ENCODE measurements at regions not wholly inside any gene's neighbourhood (a gene's known extent, or its start where the extent isn't known, plus 50 kb on each side); places are given as distances from the start of the nearest gene placed in this dataset.
"Not testable (repeated sequence)": the region's sequence is repeated elsewhere in the genome, so short reads cannot be mapped to it uniquely, and the experiment has no call there.

- Histone ChIP-seq H3K4me1 (ENCODE audit: control insufficient read depth, insufficient read depth, low read length, unreplicated experiment) (no peaks in the 10 kb centered on the region), H3K4me3 (ENCODE audit: low read depth, low read length) (no peak overlapping the region), H3K27ac (ENCODE audit: low read depth, low read length) (no peak overlapping the region), H2AFZ (ENCODE audit: low read length, unreplicated experiment) (no peak overlapping the region), H3K27me3 (ENCODE audit: insufficient read depth, low read length) (no peaks in the 10 kb centered on the region), H3K79me2 (ENCODE audit: control insufficient read depth, insufficient read depth, low read length, unreplicated experiment) (no peaks in the 10 kb centered on the region), H3K36me3 (ENCODE audit: insufficient read depth, low read length) (no peaks in the 10 kb centered on the region)
Measured at GRCh38 chr2:145541028-145541427, 1021.1 kb upstream of the ZEB2 start.

GRCh38 chr2:145538661-145539350 is 1018.9 kb upstream of the ZEB2 start:
- Histone ChIP-seq H3K27ac (ENCODE audit: low read depth, low read length) (no peak overlapping the region), H3K4me3 (ENCODE audit: low read depth, low read length) (no peak overlapping the region), H3K79me2 (ENCODE audit: control insufficient read depth, insufficient read depth, low read length, unreplicated experiment) (no peaks in the 10 kb centered on the region), H3K27me3 (ENCODE audit: insufficient read depth, low read length) (no peaks in the 10 kb centered on the region), H3K36me3 (ENCODE audit: insufficient read depth, low read length) (no peaks in the 10 kb centered on the region), H3K4me1 (ENCODE audit: control insufficient read depth, insufficient read depth, low read length, unreplicated experiment) (no peaks in the 10 kb centered on the region), H2AFZ (ENCODE audit: low read length, unreplicated experiment) (no peak overlapping the region)

- Histone ChIP-seq H3K4me3 (ENCODE audit: low read depth, low read length) (no peak overlapping the region), H3K27ac (ENCODE audit: low read depth, low read length) (no peak overlapping the region), H3K79me2 (ENCODE audit: control insufficient read depth, insufficient read depth, low read length, unreplicated experiment) (no peaks in the 10 kb centered on the region), H2AFZ (ENCODE audit: low read length, unreplicated experiment) (no peak overlapping the region), H3K36me3 (ENCODE audit: insufficient read depth, low read length) (no peaks in the 10 kb centered on the region), H3K4me1 (ENCODE audit: control insufficient read depth, insufficient read depth, low read length, unreplicated experiment) (no peaks in the 10 kb centered on the region), H3K27me3 (ENCODE audit: insufficient read depth, low read length) (no peaks in the 10 kb centered on the region)
Measured at GRCh38 chr2:145530653-145531052, 1010.7 kb upstream of the ZEB2 start.

- Histone ChIP-seq H3K36me3 (ENCODE audit: insufficient read depth, low read length) (no peaks in the 10 kb centered on the region), H3K27me3 (ENCODE audit: insufficient read depth, low read length) (no peaks in the 10 kb centered on the region), H3K79me2 (ENCODE audit: control insufficient read depth, insufficient read depth, low read length, unreplicated experiment) (no peaks in the 10 kb centered on the region), H3K4me1 (ENCODE audit: control insufficient read depth, insufficient read depth, low read length, unreplicated experiment) (no peaks in the 10 kb centered on the region), H2AFZ (ENCODE audit: low read length, unreplicated experiment) (no peak overlapping the region), H3K27ac (ENCODE audit: low read depth, low read length) (no peak overlapping the region), H3K4me3 (ENCODE audit: low read depth, low read length) (no peak overlapping the region)
Measured at GRCh38 chr2:145524836-145525235, 1004.9 kb upstream of the ZEB2 start.

GRCh38 chr2:145524303-145524702 is 1004.4 kb upstream of the ZEB2 start:
- no peaks in the 10 kb centered on the region for H3K4me1 ChIP-seq (ENCODE audit: control insufficient read depth, insufficient read depth, low read length, unreplicated experiment)
- H3K27me3 ChIP-seq (ENCODE audit: insufficient read depth, low read length) = no peaks in the 10 kb centered on the region
- no peaks in the 10 kb centered on the region for H3K79me2 ChIP-seq (ENCODE audit: control insufficient read depth, insufficient read depth, low read length, unreplicated experiment)
- H3K27ac ChIP-seq (ENCODE audit: low read depth, low read length) = no peak overlapping the region
- H3K4me3 ChIP-seq (ENCODE audit: low read depth, low read length) = no peak overlapping the region
- no peaks in the 10 kb centered on the region for H3K36me3 ChIP-seq (ENCODE audit: insufficient read depth, low read length)
- no peak overlapping the region for H2AFZ ChIP-seq (ENCODE audit: low read length, unreplicated experiment)

GRCh38 chr2:145519254-145519653 is 999.3 kb upstream of the ZEB2 start:
- not testable (repeated sequence) for H3K4me3 ChIP-seq (ENCODE audit: low read depth, low read length); H3K27ac ChIP-seq (ENCODE audit: low read depth, low read length); H3K36me3 ChIP-seq (ENCODE audit: insufficient read depth, low read length); H3K4me1 ChIP-seq (ENCODE audit: control insufficient read depth, insufficient read depth, low read length, unreplicated experiment); H2AFZ ChIP-seq (ENCODE audit: low read length, unreplicated experiment); H3K27me3 ChIP-seq (ENCODE audit: insufficient read depth, low read length); H3K79me2 ChIP-seq (ENCODE audit: control insufficient read depth, insufficient read depth, low read length, unreplicated experiment)

- no peaks in the 10 kb centered on the region for H3K4me1 ChIP-seq (ENCODE audit: control insufficient read depth, insufficient read depth, low read length, unreplicated experiment)
- H3K27me3 ChIP-seq (ENCODE audit: insufficient read depth, low read length) = no peaks in the 10 kb centered on the region
- no peak overlapping the region for H3K4me3 ChIP-seq (ENCODE audit: low read depth, low read length)
- H3K36me3 ChIP-seq (ENCODE audit: insufficient read depth, low read length) = no peaks in the 10 kb centered on the region
- H3K79me2 ChIP-seq (ENCODE audit: control insufficient read depth, insufficient read depth, low read length, unreplicated experiment) = no peaks in the 10 kb centered on the region
- H2AFZ ChIP-seq (ENCODE audit: low read length, unreplicated experiment) = no peak overlapping the region
- no peak overlapping the region for H3K27ac ChIP-seq (ENCODE audit: low read depth, low read length)
Measured at GRCh38 chr2:145511946-145512345, 992.0 kb upstream of the ZEB2 start.

GRCh38 chr2:145503511-145503910 is 983.6 kb upstream of the ZEB2 start:
- Histone ChIP-seq H3K36me3 (ENCODE audit: insufficient read depth, low read length) (no peaks in the 10 kb centered on the region), H2AFZ (ENCODE audit: low read length, unreplicated experiment) (no peak overlapping the region)

GRCh38 chr2:145501920-145502319 is 982.0 kb upstream of the ZEB2 start:
- no peaks in the 10 kb centered on the region for H3K79me2 ChIP-seq (ENCODE audit: control insufficient read depth, insufficient read depth, low read length, unreplicated experiment)
- no peaks in the 10 kb centered on the region for H3K4me1 ChIP-seq (ENCODE audit: control insufficient read depth, insufficient read depth, low read length, unreplicated experiment)
- H3K27ac ChIP-seq (ENCODE audit: low read depth, low read length) = no peak overlapping the region
- H3K4me3 ChIP-seq (ENCODE audit: low read depth, low read length) = no peak overlapping the region
- no peak overlapping the region for H2AFZ ChIP-seq (ENCODE audit: low read length, unreplicated experiment)
- H3K27me3 ChIP-seq (ENCODE audit: insufficient read depth, low read length) = no peaks in the 10 kb centered on the region
- no peaks in the 10 kb centered on the region for H3K36me3 ChIP-seq (ENCODE audit: insufficient read depth, low read length)

More at GRCh38 chr2:145503511-145503910, 983.6 kb upstream of the ZEB2 start:
- Histone ChIP-seq H3K27ac (ENCODE audit: low read depth, low read length) (no peak overlapping the region), H3K4me3 (ENCODE audit: low read depth, low read length) (no peak overlapping the region), H3K27me3 (ENCODE audit: insufficient read depth, low read length) (no peaks in the 10 kb centered on the region), H3K79me2 (ENCODE audit: control insufficient read depth, insufficient read depth, low read length, unreplicated experiment) (no peaks in the 10 kb centered on the region), H3K4me1 (ENCODE audit: control insufficient read depth, insufficient read depth, low read length, unreplicated experiment) (no peaks in the 10 kb centered on the region)

GRCh38 chr2:145495590-145495989 is 975.7 kb upstream of the ZEB2 start:
- no peak overlapping the region for H3K27ac ChIP-seq (ENCODE audit: low read depth, low read length)
- no peaks in the 10 kb centered on the region for H3K36me3 ChIP-seq (ENCODE audit: insufficient read depth, low read length)
- H3K79me2 ChIP-seq (ENCODE audit: control insufficient read depth, insufficient read depth, low read length, unreplicated experiment) = no peaks in the 10 kb centered on the region
- H3K27me3 ChIP-seq (ENCODE audit: insufficient read depth, low read length) = no peaks in the 10 kb centered on the region
- H3K4me3 ChIP-seq (ENCODE audit: low read depth, low read length) = no peak overlapping the region
- H2AFZ ChIP-seq (ENCODE audit: low read length, unreplicated experiment) = no peak overlapping the region
- no peaks in the 10 kb centered on the region for H3K4me1 ChIP-seq (ENCODE audit: control insufficient read depth, insufficient read depth, low read length, unreplicated experiment)

GRCh38 chr2:145494441-145494840 is 974.5 kb upstream of the ZEB2 start:
- Histone ChIP-seq H3K27ac (ENCODE audit: low read depth, low read length) (no peak overlapping the region), H3K27me3 (ENCODE audit: insufficient read depth, low read length) (no peaks in the 10 kb centered on the region), H3K36me3 (ENCODE audit: insufficient read depth, low read length) (no peaks in the 10 kb centered on the region), H3K4me1 (ENCODE audit: control insufficient read depth, insufficient read depth, low read length, unreplicated experiment) (no peaks in the 10 kb centered on the region), H3K4me3 (ENCODE audit: low read depth, low read length) (no peak overlapping the region), H2AFZ (ENCODE audit: low read length, unreplicated experiment) (no peak overlapping the region), H3K79me2 (ENCODE audit: control insufficient read depth, insufficient read depth, low read length, unreplicated experiment) (no peaks in the 10 kb centered on the region)
